Glomerular visceral epithelial cell (primary cell): ENCODE measurements at regions not wholly inside any gene's neighbourhood (a gene's known extent, or its start where the extent isn't known, plus 50 kb on each side); places are given as distances from the start of the nearest gene placed in this dataset.

Experiments used
- DNase-seq: peaks from one replicate; pipeline ENCODE4 v3.0.0-alpha.2; 2016; ENCODE audit errors: extremely low spot score

DNA sequence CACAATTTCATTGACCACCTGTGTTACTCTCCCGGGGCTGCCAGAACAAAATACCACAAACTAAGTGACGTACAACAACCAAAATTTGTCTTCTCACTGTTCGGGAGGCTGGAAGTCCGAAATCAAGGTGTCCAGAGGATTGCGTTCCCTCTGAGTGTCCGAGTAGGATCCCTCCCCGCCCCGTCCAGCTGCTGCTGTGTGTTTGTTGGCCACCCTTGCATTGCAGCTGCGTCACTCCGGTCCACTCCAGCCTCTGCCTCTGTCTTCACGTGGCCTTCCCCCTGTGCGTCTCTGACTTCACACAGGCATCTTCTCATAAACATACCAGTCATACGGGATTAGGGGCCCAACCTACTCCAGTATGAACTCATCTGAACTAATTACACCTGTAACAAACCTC, 251.8 kb upstream of the SMIM21 start:
- no peak for DNase-seq

DNA sequence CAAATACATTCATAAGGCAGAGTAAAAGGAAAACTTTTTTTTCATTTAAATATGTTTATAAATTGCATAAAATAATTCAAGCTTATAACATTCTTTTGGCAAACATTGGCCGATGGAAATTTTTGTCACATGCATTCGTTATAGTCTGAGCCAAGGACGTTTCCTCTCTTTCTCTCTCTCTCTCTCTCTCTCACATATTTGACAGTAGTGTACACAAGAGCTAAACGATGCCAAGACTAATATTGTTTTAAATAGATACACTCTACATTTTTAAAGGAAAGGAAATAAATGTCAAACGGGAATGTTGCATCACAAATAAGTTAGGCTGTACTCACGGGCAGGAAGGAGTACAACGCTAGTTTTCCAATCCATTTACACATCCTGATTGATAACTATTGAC, 251.1 kb upstream of the SMIM21 start:
- no peak for DNase-seq

DNA sequence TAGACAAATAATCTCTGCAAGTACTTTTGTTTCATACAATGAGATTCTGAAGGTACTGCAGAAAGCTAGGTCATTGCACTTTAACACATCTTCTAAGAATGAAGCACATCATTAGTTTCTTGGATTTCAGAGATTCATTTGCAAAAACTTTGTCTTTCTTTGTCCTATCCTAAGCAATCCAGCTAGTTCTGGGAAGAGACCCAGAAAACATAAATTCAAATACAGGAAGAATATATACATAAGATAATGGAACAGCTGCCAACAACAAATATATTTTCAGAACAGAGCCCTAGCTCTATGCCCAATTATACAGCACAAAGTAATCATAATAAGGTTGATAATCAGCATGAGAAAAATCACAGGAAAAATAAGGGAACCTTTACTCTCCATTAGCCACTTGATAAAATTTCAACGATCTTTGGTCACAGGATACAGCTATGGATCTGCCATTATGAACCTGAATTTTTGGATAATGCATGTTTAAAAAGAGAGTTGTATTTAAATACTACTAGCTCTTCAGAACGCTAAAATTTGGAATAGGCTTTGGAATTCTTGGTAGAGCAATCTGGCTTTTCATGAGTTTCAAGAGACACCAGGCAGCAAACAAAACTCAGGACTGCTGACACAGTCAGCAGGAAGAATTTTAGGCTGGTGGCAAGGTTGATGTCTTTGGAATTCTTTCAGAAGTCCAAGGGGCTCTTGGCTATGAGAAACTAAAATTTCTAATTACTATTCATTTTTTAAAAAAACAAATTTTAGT, 250.4 kb upstream of the SMIM21 start:
- DNase-seq = no peak

GRCh38 chr18:75660932-75661331, 233.4 kb upstream of the SMIM21 start:
- DNase-seq = no peak

DNA sequence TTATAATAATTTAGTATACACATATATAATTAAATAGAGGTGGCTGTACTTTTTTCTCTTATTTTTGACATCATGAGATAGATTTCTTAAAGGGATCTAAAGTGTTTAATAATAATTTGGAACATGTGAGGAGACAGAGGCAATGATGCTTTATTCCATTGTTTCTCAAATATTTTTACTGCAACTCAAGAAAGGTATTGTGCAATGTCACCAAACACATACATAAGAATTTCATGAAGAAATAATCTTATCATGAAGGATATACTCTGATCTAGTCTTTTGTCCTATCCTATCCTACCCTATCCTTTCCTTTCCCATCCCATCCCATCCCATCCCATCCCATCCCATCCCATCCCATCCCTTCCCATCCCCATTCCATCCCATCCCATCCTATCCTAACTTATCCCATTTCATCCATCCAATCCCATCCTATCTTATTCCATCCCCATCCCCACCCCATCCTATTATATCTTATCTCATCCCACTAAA, 232.1 kb upstream of the SMIM21 start:
- DNase-seq = no peak

- no peak for DNase-seq
Observed at GRCh38 chr18:75658330-75658729, 230.8 kb upstream of the SMIM21 start.

DNA sequence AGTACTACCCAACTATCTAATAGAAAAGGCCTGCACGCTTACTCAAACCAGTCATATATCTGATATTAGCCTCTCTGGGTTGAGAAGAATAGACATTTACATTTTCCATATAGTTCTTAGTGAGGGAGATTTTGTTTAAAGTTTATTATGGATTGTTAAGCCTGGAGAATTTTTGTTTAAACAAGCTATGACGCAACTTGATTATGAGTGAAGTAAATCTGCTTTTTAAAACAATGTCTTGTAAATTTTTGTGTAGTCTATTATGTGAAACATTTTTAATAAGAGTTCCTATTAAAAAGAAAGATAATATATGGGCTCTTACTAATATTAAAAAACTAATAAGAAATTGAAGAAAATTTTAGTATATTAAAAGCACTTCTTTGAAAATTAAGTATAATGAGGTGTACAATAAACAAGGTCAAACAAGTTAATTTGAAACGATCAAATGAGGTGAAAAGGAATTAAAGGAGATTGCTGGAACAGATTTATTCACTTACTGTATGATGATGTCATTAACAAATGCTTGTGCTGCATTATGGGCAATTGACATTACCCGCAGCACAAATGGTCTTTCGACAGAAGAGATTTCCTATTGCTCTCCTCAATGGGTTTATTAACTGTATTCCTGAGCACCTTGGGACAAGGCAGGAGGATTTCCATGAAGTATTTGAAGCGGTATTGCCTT, 229.2 kb upstream of the SMIM21 start:
- no peak for DNase-seq

GRCh38 chr18:75656035-75656434, 228.5 kb upstream of the SMIM21 start:
- DNase-seq = no peak

- no peak for DNase-seq
Observed at GRCh38 chr18:75654851-75655751, 227.6 kb upstream of the SMIM21 start.

DNA sequence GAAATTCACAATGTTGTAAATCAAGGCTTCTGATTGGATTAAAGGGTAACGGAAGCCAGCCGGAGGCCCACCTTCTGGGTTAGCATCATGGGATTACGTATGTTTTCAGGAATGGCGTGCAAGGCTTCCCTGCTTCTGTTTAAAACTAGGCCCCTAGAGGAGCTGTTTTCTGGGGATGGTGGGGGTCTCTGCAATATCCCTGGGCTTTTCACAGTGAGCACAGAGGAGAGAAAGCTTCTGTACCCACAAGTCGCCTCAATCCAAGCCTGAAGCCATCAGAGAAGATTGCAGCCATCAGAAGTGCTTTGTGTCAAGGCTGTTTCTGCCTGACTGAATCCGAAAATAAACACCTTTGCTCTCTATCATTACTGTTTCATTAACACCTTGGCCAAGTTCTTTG, 226.9 kb upstream of the SMIM21 start:
- no peak for DNase-seq

- no peak for DNase-seq
Observed at GRCh38 chr18:75652528-75652927, 225.0 kb upstream of the SMIM21 start.

- no peak for DNase-seq
Observed at GRCh38 chr18:75644871-75645270, 217.4 kb upstream of the SMIM21 start.

DNA sequence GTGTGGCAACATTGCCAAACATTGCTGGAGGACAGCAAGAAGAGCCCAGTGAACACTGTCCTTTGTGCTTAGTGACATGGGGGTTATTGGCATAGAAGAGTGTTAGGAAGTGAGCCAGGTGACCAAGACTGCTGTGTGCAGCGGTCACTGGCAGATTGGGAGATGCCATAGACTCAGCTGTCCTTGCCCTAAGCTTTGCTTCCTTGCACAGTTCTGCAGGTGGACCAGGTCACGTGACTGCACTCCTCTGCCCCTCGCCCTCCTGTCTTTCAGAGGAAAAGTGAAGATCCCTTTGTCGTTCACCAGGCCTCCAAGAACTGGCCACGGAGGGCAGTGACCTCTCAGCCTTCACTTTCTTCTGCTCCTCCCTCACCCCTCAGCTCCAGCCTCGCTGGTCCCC, 215.6 kb upstream of the SMIM21 start:
- DNase-seq = no peak

- DNase-seq = no peak
Observed at GRCh38 chr18:75639472-75639831, 211.9 kb upstream of the SMIM21 start.

- no peak for DNase-seq
Observed at GRCh38 chr18:75638776-75639471, 211.4 kb upstream of the SMIM21 start.

DNA sequence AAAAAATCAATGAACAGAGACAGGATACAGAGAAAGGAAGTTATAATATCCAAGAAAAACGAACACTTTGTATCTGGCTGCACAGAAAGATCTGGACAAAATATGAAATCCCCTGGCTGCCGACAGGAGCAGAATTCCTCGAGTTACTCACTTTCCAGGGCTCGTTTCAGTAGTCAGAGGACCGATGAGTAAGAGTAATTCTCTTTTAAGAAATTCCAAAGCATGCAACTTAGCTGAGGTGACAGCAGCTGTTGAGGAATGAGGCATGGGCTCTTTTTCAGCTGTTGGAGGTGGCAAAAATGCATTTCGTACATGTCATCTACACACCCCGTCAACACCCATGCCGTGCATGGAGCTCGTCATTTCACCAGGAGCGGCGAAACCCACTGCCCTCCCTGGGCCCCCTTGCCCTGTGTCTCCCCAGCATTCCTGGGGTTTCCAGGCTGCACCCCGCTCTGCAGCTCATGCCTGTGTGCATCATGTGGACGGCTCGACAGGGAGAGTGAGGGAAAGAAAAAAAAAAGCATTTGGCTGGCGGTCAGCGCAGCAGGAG, 210.8 kb upstream of the SMIM21 start:
- no peak for DNase-seq

DNA sequence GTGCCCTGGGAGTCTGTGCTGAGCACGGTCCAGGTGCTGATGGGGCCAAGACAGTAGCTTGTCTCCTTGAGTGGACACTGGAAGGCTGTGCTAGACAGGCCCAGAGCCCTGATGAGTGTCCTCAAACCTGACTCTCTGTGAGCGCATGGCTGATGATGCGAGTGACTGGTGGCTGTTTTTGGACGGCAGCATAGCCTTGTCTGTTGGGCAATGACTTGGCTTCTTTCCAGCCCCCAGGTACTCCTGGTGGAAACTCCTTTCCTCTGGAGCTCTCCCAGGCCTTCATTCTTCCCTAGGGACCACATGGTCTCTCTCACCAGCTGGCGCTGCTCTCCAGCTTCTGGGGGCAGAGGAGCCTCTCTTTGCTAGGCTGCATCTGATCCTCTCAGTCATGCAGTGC, 207.6 kb upstream of the SMIM21 start:
- no peak for DNase-seq

- DNase-seq = no peak
Observed at GRCh38 chr18:75625966-75626365, 198.5 kb upstream of the SMIM21 start.

GRCh38 chr18:75624869-75625268, 197.4 kb upstream of the SMIM21 start:
- DNase-seq = no peak

DNA sequence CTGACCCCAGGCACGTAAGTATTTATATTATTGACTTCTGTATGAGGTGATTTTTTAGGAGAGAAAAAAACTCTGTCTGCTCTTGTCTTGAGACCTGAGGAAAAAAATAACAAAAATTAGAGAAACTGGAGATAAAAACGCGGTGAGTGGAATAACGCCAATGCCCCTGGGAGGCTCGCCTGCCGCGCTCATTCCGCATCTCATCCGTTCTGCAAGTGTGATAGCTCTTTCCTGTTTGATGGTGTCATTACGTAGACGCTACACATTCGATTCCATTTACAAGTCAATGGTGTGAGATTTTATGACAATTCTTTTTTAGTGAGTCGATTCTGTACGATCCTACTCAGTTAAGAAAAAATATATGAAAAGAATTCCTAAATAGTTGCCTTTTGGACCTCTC, 194.3 kb upstream of the SMIM21 start:
- no peak for DNase-seq

- no peak for DNase-seq
Observed at GRCh38 chr18:75618146-75618545, 190.6 kb upstream of the SMIM21 start.

DNA sequence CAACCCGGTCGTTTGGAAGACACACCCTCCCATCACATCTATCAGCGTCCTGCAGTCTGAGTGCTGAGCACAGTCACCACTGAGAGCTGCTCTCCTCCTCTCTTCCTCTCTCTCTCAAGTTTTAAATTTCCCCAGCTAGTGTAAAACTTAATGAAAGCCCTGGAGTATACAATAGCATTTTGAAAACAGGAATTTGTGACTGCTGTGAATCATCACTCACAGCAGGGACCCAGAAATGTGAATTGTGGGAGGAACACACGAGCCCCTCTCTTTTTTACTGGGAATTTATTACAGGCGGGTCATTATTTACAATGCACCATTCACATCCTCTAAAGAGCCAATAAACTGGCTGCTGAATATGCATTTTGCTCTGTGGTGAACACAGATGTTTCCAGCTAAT, 185.0 kb upstream of the SMIM21 start:
- DNase-seq = no peak
